DOHH2 (cell line): ENCODE measurements at regions not wholly inside any gene's neighbourhood (a gene's known extent, or its start where the extent isn't known, plus 50 kb on each side); places are given as distances from the start of the nearest gene placed in this dataset.

Experiments
- EZH2phosphoT487 ChIP-seq: fragments of 200-600 bp; sonication (generic); IDR thresholded peaks from 2 replicates; pipeline ENCODE4 v1.6.1; 2017; ENCODE audit warnings: borderline replicate concordance, mild to moderate bottlenecking, antibody characterized with exemption, low read length, moderate library complexity, mixed read lengths
- TF ChIP-seq, protein P1 (sequence below): fragments of 200-600 bp; sonication (generic); IDR thresholded peaks from one replicate; pipeline ENCODE4 v1.5.1; 2014; ENCODE audit warnings: antibody characterized with exemption, mild to moderate bottlenecking, low read depth, low read length; ENCODE audit not compliant: poor library complexity, severe bottlenecking

DNA sequence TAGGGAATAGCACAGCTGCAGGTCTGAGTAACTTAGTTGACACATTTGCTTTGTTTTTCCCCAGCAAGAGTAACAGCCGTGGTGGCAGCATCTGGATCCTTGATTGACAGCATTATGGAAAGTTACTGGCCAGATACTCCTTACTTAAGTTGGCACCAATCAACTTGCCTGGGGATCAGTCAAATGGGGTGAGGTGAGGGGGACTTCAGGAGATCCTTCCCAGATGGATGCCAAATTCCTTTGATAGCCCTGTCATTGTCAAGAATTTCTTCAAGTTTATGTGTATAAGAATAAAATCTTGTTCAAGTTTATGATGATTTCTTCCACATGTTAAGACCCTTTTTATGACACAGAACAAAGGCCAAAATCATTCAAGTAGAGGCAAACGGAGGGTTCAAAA lies 618.4 kb downstream of the SLC6A15 start:
- TF ChIP-seq, protein P1, sequence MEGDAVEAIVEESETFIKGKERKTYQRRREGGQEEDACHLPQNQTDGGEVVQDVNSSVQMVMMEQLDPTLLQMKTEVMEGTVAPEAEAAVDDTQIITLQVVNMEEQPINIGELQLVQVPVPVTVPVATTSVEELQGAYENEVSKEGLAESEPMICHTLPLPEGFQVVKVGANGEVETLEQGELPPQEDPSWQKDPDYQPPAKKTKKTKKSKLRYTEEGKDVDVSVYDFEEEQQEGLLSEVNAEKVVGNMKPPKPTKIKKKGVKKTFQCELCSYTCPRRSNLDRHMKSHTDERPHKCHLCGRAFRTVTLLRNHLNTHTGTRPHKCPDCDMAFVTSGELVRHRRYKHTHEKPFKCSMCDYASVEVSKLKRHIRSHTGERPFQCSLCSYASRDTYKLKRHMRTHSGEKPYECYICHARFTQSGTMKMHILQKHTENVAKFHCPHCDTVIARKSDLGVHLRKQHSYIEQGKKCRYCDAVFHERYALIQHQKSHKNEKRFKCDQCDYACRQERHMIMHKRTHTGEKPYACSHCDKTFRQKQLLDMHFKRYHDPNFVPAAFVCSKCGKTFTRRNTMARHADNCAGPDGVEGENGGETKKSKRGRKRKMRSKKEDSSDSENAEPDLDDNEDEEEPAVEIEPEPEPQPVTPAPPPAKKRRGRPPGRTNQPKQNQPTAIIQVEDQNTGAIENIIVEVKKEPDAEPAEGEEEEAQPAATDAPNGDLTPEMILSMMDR, result no peak
- no peak for TF ChIP-seq EZH2phosphoT487
